ENCODE measurements at regions not wholly inside any gene's neighbourhood (a gene's known extent, or its start where the extent isn't known, plus 50 kb on each side); places are given as distances from the start of the nearest gene placed in this dataset.

DNA sequence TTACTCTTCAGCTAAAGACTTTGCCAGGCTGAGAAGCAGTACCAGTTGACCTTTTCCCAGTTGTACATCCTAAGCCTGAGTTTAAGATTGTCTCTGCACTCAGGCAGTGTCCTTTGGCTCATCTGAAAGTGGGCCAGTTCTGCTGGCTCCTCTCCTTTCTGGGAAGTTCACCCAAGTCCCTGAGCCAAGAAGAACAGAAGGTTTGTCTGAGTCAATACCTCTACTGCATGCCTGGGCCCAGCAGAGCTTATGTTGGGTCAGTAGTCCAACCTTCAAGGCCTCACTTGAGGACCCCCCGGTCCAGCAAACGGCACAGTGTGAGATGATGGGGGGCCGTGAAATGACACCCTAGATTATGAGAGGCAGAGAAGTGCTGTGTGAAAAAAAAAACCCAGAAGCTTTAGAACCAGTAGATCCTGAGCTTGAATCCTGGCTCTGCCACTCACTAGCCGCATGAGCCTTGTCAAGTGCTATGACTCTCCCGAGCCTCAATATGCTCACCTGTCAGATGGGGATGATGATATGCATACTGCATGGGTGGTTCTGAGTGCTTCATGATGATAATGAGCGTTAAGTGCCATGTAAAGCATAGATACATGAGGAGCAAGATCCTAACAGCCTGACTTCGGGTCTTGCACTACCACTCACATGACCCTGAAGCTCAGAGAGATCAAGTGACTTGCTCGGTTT is 156.0 kb downstream of the MACROH2A1 start:
- Histone ChIP-seq H3K27ac (ENCODE audit: low read depth, low read length) (peak overlapping the region; percentile 63), H3K4me2 (ENCODE audit: insufficient read depth, low read length) (no peak overlapping the region), H3K79me2 (ENCODE audit: insufficient read depth, low read length) (no peaks in the 10 kb centered on the region), H3K4me3 (ENCODE audit: insufficient read depth, low read length) (no peak overlapping the region), H4K20me1 (ENCODE audit: insufficient read depth, low read length) (no peaks in the 10 kb centered on the region), H3K4me1 (ENCODE audit: insufficient read depth, low read length) (peaks cover 51% of the 10 kb centered on the region), H3K27me3 (ENCODE audit: insufficient read depth, low read length) (no peaks in the 10 kb centered on the region), H3K36me3 (ENCODE audit: insufficient read depth, low read length) (no peaks in the 10 kb centered on the region), H2AFZ (ENCODE audit: low read length) (no peak overlapping the region), H3K9me3 (ENCODE audit: low read depth, low read length) (no peaks in the 10 kb centered on the region)
- DNase-seq (ENCODE audit: insufficient read length, low spot score, missing footprints): no peak
- TF ChIP-seq, protein P1, sequence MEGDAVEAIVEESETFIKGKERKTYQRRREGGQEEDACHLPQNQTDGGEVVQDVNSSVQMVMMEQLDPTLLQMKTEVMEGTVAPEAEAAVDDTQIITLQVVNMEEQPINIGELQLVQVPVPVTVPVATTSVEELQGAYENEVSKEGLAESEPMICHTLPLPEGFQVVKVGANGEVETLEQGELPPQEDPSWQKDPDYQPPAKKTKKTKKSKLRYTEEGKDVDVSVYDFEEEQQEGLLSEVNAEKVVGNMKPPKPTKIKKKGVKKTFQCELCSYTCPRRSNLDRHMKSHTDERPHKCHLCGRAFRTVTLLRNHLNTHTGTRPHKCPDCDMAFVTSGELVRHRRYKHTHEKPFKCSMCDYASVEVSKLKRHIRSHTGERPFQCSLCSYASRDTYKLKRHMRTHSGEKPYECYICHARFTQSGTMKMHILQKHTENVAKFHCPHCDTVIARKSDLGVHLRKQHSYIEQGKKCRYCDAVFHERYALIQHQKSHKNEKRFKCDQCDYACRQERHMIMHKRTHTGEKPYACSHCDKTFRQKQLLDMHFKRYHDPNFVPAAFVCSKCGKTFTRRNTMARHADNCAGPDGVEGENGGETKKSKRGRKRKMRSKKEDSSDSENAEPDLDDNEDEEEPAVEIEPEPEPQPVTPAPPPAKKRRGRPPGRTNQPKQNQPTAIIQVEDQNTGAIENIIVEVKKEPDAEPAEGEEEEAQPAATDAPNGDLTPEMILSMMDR (IDR thresholded peaks at IDR 0.05; ENCODE audit: extremely low read depth, low read depth, low read length): no peak

DNA sequence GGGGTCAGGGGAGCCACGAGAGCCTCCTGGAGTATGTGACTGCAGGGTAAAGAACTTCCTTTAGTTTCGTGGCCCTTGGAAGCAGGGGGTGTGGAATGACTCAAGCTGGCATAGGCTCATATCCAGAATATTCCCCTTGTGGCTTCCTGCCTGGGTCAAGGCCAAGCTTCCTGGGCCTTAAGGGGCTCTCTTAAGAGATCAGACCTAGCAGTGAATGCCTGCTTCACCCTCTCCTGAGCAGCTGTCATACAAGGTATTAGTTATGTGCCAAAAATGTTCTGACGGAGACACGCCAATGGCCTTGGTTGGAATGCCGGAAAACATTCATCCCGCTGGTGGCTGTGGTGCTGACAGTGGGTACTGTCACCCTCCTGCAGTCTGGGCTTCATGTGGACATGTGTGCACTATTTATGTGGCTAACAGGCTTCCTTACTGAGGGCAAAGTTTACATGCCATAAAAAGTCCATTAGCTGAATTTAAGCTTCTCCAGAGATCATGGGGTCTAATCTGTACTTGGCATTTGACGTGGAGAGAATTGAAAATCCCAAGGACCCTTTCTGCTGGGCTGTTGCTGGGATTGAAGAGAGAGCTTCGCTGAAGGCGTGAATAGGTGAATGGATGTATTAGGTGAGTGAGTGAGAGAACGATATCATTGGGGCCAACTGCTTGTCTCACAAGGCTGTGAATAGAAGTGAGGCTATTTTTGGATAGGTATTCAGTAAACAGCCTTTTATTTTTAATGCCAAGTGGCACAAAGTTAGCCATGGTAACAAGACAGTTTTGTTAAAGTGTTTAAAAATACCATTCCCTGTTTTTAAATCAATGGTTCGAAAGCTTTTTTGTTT is 156.8 kb downstream of the MACROH2A1 start:
- no peaks in the 10 kb centered on the region for H3K36me3 ChIP-seq (ENCODE audit: insufficient read depth, low read length)
- H3K27me3 ChIP-seq (ENCODE audit: insufficient read depth, low read length): no peaks in the 10 kb centered on the region
- no peaks in the 10 kb centered on the region for H3K9me3 ChIP-seq (ENCODE audit: low read depth, low read length)
- peaks cover 47% of the 10 kb centered on the region for H3K4me1 ChIP-seq (ENCODE audit: insufficient read depth, low read length)
- no peak overlapping the region for H2AFZ ChIP-seq (ENCODE audit: low read length)
- peak; percentile 91 for DNase-seq (ENCODE audit: insufficient read length, low spot score, missing footprints)
- H3K27ac ChIP-seq (ENCODE audit: low read depth, low read length): peak overlapping the region; percentile 63
- H4K20me1 ChIP-seq (ENCODE audit: insufficient read depth, low read length): no peaks in the 10 kb centered on the region
- peak overlapping the region; percentile 10 for H3K4me2 ChIP-seq (ENCODE audit: insufficient read depth, low read length)
- TF ChIP-seq, protein P1 (IDR thresholded peaks at IDR 0.05; ENCODE audit: extremely low read depth, low read depth, low read length): no peak
- no peak overlapping the region for H3K4me3 ChIP-seq (ENCODE audit: insufficient read depth, low read length)
- no peaks in the 10 kb centered on the region for H3K79me2 ChIP-seq (ENCODE audit: insufficient read depth, low read length)

- no peaks in the 10 kb centered on the region for H3K36me3 ChIP-seq (ENCODE audit: insufficient read depth, low read length)
- H3K9me3 ChIP-seq (ENCODE audit: low read depth, low read length): no peaks in the 10 kb centered on the region
- peak overlapping the region; percentile 63 for H3K27ac ChIP-seq (ENCODE audit: low read depth, low read length)
- no peaks in the 10 kb centered on the region for H4K20me1 ChIP-seq (ENCODE audit: insufficient read depth, low read length)
- no peaks in the 10 kb centered on the region for H3K79me2 ChIP-seq (ENCODE audit: insufficient read depth, low read length)
- H3K27me3 ChIP-seq (ENCODE audit: insufficient read depth, low read length): no peaks in the 10 kb centered on the region
- peak overlapping the region; percentile 10 for H3K4me2 ChIP-seq (ENCODE audit: insufficient read depth, low read length)
- peaks cover 41% of the 10 kb centered on the region for H3K4me1 ChIP-seq (ENCODE audit: insufficient read depth, low read length)
- H2AFZ ChIP-seq (ENCODE audit: low read length): no peak overlapping the region
- DNase-seq (ENCODE audit: insufficient read length, low spot score, missing footprints): no peak
- TF ChIP-seq, protein P1 (IDR thresholded peaks at IDR 0.05; ENCODE audit: extremely low read depth, low read depth, low read length): no peak
- H3K4me3 ChIP-seq (ENCODE audit: insufficient read depth, low read length): no peak overlapping the region
Measured at GRCh38 chr5:135241536-135241935, 157.5 kb downstream of the MACROH2A1 start.

DNA sequence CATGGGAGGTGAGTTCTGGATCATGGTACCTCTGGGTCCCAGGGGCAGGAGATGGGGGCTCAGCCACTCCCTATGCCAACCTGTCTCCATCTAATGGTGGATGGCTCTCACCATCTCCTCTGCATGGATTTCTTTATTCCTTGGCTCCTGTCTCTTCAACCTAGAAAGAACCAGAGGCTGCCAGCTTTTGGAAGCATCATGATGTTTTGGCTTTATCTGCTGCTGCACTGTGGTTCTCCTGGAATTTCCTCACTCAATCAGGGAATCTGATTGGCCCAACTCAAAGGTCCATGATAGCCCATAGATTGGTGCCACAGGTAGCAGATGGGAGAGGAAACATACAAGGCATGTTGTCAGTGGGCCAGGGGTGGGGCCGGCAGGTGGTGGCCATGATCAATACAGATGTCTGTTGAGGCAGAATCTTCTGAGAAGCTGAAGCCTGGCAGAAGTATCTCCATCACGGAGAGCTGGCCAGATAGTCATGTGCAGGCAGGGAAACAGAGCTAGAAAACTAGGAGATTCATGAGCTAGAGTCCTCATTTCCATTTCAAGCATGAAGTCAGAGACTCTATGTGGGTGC is 158.2 kb downstream of the MACROH2A1 start:
- TF ChIP-seq, protein P1 (IDR thresholded peaks at IDR 0.05; ENCODE audit: extremely low read depth, low read depth, low read length): no peak
- H3K36me3 ChIP-seq (ENCODE audit: insufficient read depth, low read length): no peaks in the 10 kb centered on the region
- H3K4me1 ChIP-seq (ENCODE audit: insufficient read depth, low read length): peaks cover 35% of the 10 kb centered on the region
- H2AFZ ChIP-seq (ENCODE audit: low read length): no peak overlapping the region
- H3K27me3 ChIP-seq (ENCODE audit: insufficient read depth, low read length): no peaks in the 10 kb centered on the region
- H3K27ac ChIP-seq (ENCODE audit: low read depth, low read length): no peak overlapping the region
- no peak overlapping the region for H3K4me2 ChIP-seq (ENCODE audit: insufficient read depth, low read length)
- H4K20me1 ChIP-seq (ENCODE audit: insufficient read depth, low read length): no peaks in the 10 kb centered on the region
- no peaks in the 10 kb centered on the region for H3K9me3 ChIP-seq (ENCODE audit: low read depth, low read length)
- no peaks in the 10 kb centered on the region for H3K79me2 ChIP-seq (ENCODE audit: insufficient read depth, low read length)
- no peak overlapping the region for H3K4me3 ChIP-seq (ENCODE audit: insufficient read depth, low read length)
- peak; percentile 70 for DNase-seq (ENCODE audit: insufficient read length, low spot score, missing footprints)
